HG02588 (cell line): ENCODE measurements at regions not wholly inside any gene's neighbourhood (a gene's known extent, or its start where the extent isn't known, plus 50 kb on each side); places are given as distances from the start of the nearest gene placed in this dataset.
"Not testable (repeated sequence)": the region's sequence is repeated elsewhere in the genome, so short reads cannot be mapped to it uniquely, and the experiment has no call there.

Experiments used
- ATAC-seq: cut with Tn5 transposase; IDR thresholded peaks from one replicate; pipeline ENCODE4 v1.9.1; 2021; ENCODE audit warnings: mild to moderate bottlenecking, moderate library complexity; ENCODE audit not compliant: unreplicated experiment

GRCh38 chr16:72657791-72658190 lies 390.1 kb downstream of the ZFHX3 start:
- ATAC-seq, result peak; percentile 95

- no peak for ATAC-seq
These were observed 390.8 kb downstream of the ZFHX3 start for GRCh38 chr16:72657164-72657563.

- ATAC-seq, result no peak
These were observed 393.4 kb downstream of the ZFHX3 start for GRCh38 chr16:72654535-72654934.

GRCh38 chr16:72649254-72649944 lies 398.5 kb downstream of the ZFHX3 start:
- no peak for ATAC-seq

DNA sequence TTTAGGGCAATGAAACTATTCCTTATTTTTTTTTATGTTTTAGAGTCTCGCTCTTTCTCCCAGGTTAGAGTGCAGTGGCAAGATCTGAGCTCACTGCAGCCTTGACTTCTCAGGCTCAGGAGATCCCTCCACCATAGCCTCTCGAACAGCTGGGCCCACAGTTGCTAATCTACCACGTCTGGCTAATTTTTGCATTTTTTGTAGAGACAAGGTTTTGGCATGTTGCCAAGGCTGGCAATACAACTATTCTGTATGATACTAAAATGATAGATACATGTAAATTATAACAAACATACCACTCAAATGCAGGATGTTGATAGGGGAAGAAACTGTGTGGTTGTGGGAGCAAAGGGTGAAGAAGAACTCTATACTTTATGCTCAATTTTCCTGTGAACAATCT lies 401.3 kb downstream of the ZFHX3 start:
- ATAC-seq, result no peak

GRCh38 chr16:72645538-72645937 lies 402.4 kb downstream of the ZFHX3 start:
- ATAC-seq, result no peak

- ATAC-seq, result no peak
These were observed 403.0 kb downstream of the ZFHX3 start for GRCh38 chr16:72644911-72645310.

- no peak for ATAC-seq
These were observed 408.4 kb downstream of the ZFHX3 start for GRCh38 chr16:72639494-72639893.

DNA sequence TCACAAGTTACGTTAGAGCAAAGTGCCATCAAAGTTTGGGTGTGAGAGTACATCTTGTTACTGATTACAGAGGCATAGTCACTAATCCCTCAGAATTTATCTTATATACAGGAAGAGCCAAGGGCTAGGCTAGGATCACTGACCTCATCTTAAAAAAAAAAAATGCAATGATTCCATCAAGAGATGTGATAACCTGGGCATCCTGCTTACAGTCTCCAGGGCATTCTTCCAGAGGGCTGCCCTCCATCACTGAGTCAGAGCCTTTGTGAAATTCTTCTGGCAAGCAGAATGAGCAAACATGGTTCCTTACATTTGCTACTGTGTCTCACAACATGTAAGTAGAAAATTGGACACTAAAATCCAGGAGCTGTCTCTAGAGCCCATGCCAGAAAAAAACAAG lies 410.6 kb downstream of the ZFHX3 start:
- no peak for ATAC-seq

DNA sequence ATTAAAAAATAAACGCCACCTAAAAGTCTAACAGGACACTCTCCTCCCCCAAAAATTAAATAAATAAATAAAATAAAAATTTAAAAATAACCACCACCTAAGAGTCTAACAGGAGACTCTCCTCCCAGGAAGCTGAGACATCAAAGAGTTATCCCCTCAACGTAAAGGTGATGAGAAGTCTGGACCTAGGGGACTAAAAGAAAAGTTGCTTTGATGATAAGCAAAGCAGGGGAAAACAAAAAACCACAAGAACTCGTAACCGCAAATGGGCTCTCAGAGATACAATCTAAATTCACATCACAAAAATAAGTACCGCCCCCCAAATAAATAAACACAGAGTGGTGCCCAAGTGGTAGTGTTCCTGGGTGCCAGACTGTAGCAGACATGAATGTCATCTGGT lies 412.2 kb downstream of the ZFHX3 start:
- ATAC-seq, result no peak

DNA sequence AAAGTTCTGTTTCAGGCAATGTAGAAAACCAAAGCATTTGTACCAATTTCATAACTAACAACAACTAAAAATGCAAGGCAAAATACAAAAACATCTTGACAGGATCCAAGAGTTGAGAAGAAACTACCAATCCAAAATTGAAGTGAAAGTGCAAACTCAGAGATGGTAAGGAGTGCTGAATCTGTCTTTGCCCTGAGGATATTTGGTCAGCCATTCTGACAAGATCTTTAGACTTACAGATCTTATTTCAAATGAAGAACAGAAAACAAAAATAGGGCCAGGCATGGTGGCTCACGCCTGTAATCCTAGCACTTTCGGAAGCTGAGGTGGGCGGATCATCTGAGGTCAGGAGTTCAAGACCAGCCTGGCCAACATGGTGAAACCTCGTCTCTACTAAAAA lies 412.8 kb downstream of the ZFHX3 start:
- ATAC-seq, result no peak

DNA sequence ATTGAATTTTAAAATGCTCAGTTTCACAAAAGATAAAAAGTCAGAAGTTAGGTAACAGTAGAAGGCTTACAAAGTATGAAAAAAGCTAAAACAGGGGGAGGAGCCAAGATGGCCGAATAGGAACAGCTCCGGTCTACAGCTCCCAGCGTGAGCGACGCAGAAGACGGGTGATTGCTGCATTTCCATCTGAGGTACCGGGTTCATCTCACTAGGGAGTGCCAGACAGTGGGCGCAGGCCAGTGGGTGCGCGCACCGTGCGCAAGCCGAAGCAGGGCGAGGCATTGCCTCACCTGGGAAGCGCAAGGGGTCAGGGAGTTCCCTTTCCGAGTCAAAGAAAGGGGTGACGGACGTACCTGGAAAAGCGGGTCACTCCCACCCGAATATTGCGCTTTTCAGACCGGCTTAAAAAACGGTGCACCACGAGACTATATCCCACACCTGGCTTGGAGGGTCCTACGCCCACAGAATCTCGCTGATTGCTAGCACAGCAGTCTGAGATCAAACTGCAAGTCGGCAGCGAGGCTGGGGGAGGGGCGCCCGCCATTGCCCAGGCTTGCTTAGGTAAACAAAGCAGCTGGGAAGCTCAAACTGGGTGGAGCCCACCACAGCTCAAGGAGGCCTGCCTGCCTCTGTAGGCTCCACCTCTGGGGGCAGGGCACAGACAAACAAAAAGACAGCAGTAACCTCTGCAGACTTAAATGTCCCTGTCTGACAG lies 420.6 kb downstream of the ZFHX3 start:
- not testable (repeated sequence) for ATAC-seq

- ATAC-seq, result no peak
These were observed 421.3 kb downstream of the ZFHX3 start for GRCh38 chr16:72626623-72627022.

GRCh38 chr16:72621651-72622050 lies 426.3 kb downstream of the ZFHX3 start:
- no peak for ATAC-seq

- ATAC-seq, result no peak
These were observed 427.1 kb downstream of the ZFHX3 start for GRCh38 chr16:72620853-72621252.

DNA sequence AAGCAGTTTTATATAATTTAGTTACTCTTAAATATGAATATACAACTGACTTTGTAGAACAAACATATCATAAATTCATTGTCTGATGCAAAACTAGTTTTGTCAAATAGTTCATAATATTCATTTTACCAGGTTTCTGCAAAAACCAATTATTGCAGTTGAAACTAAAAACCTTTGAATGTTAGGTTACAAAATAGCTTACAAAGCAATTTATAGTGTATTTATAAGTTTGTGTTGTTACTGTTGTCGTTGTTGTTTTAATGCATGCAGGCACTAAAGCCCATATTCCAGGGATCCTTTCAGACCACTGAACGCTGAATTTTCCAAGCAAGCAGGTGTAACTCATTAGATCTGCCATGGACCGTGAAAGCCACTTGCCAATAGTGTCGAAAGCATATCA lies 427.6 kb downstream of the ZFHX3 start:
- no peak for ATAC-seq

DNA sequence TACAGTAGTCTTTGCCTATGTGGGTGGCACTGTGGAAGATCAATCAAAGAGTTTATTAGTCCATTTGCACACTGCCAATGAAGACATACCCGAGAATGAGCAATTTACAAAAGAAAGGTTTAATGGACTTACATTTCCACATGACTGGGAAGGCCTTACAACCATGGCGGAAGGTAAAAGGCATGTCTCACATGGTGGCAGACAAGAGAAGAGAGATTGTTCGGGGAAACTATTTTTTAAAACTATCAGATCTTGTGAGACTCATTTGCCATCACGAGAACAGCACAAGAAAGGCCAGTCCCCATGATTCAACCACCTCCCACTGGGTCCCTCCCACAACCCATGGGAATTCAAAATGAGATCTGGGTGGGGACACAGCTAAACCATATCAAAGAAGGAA lies 432.1 kb downstream of the ZFHX3 start:
- no peak for ATAC-seq

GRCh38 chr16:72612718-72613117 lies 435.2 kb downstream of the ZFHX3 start:
- ATAC-seq, result no peak

GRCh38 chr16:72612256-72612655 lies 435.7 kb downstream of the ZFHX3 start:
- ATAC-seq, result no peak

GRCh38 chr16:72609933-72610332 lies 438.0 kb upstream of the PMFBP1 start:
- no peak for ATAC-seq

- no peak for ATAC-seq
These were observed 437.1 kb upstream of the PMFBP1 start for GRCh38 chr16:72609066-72609465.

DNA sequence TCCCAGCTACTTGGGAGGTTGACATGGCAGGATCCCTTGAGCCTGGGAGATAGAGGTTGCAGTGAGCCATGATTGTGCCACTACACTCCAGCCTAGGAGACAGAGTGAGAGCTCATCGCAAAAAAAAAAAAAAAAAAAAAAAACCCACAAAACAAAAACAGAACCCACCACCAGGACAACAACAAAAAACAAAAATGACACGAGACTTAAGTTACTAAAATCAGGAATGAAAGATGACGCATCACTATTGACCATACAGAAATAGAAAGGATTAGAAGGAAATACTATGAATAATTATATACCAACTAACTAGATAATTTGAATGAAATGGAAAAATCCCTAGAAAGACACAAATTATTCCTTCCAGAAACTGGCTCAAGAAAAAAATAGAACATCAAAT lies 432.4 kb upstream of the PMFBP1 start:
- ATAC-seq, result peak; percentile 64

DNA sequence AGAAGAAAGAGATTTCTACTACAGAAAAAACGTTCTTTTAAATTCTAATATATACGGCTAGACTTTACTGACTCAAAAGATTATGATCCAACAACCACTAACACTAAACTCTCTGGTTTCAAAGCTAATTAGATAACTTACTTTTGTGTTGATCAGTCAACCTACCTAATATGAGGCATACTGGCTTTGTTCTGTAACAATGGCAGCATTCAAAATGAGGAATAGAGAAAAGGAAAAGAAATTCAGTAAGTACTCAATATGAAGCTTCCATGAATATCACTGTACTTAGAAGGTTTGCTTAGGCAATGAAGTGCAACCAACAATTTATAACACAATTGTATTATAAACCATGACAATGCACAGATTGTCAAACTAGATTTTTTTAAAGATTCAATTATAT lies 430.5 kb upstream of the PMFBP1 start:
- no peak for ATAC-seq
